Heart right ventricle (tissue), 16 donors: ENCODE measurements at regions not wholly inside any gene's neighbourhood (a gene's known extent, or its start where the extent isn't known, plus 50 kb on each side); places are given as distances from the start of the nearest gene placed in this dataset.
"Not testable (repeated sequence)": the region's sequence is repeated elsewhere in the genome, so short reads cannot be mapped to it uniquely, and the experiment has no call there.

Experiments
- ATAC-seq, 8 donors: fragments of 200-7000 bp; cut with Tn5 transposase; one replicate each; pipeline ENCODE4 v1.9.1; 2020; ENCODE audit warnings: mild to moderate bottlenecking in 8 of 8, moderate library complexity in 8 of 8, moderate number of reproducible peaks in 1 of 8
- DNase-seq, 2 donors: peaks; one replicate each; pipeline ENCODE4 v3.0.0-alpha.2; 2020
- H3K27ac ChIP-seq, 10 donors: fragments of 200-600 bp; sonication (generic) in 2 of 10; one replicate each; pipeline versions ENCODE4 v1.5.0 to v1.8.0; 2020 to 2022; ENCODE audit warnings: mild to moderate bottlenecking in 3 of 10
- H3K27me3 ChIP-seq, 7 donors: fragments of 200-600 bp; one replicate each; pipeline ENCODE4 v1.8.0; 2021 to 2022; ENCODE audit warnings: mild to moderate bottlenecking in 2 of 7
- H3K36me3 ChIP-seq, 9 donors: fragments of 200-600 bp; sonication (generic) in 1 of 9; one replicate each; pipeline versions ENCODE4 v1.5.0 to v1.8.0; 2020 to 2022; ENCODE audit warnings: mild to moderate bottlenecking in 2 of 9
- H3K4me1 ChIP-seq, 9 donors: fragments of 200-600 bp; sonication (generic) in 1 of 9; one replicate each; pipeline versions ENCODE4 v1.5.0 to v1.8.0; 2020 to 2022; ENCODE audit warnings: mild to moderate bottlenecking in 4 of 9
- H3K4me3 ChIP-seq, 10 donors: fragments of 200-600 bp; sonication (generic) in 2 of 10; one replicate each; pipeline versions ENCODE4 v1.5.0 to v1.8.0; 2020 to 2022; ENCODE audit warnings: mild to moderate bottlenecking in 7 of 10, moderate library complexity in 2 of 10
- H3K9me3 ChIP-seq, 11 donors: fragments of 200-600 bp in 10 of 11; sonication (generic) in 2 of 11; one replicate each; pipeline versions ENCODE4 v1.5.0 to v1.8.0; 2013 to 2022; ENCODE audit warnings: mild to moderate bottlenecking in 2 of 11, control low read depth in 1 of 11, moderate library complexity in 1 of 11
- WGBS, 2 donors: extraction: QIAGEN DNeasy Blood & Tissue Kit; methylation state at CpG; one replicate each; pipeline ENCODE4 v1.1.7; 2013; ENCODE audit warnings: inconsistent platforms in 1 of 2; 5-methylcytosine and 5-hydroxymethylcytosine counted together
- intact Hi-C, 10 donors: fragments of 100-400 bp; cut with DNase I; formaldehyde crosslinking; loops; one replicate each; pipeline versions ENCODE4 v1.11.1 to v1.14.2; 2022
- TF ChIP-seq, protein P1 (sequence below), 9 donors: fragments of 200-600 bp; sonication (generic) in 2 of 9; IDR thresholded peaks; one replicate each; pipeline versions ENCODE4 v1.5.0 to v1.8.0; 2021 to 2022; ENCODE audit warnings: antibody characterized with exemption in 9 of 9, mild to moderate bottlenecking in 5 of 9, moderate library complexity in 1 of 9
- donor health status: Arrhythmogenic right ventricular cardiomyopathy.
- donor health status: ischemic (EF 13 %, LVEDD 7.1; RV severe dilation, severe dysfunction).
- donor health status: healthy with polysubstance abuse.
- donor health status: DM: no; HTN: yes; CAD: no.
- donor health status: DM: no; HTN: no; CAD: no.
- donor health status: ischemic (EF 25% LVEDD 6.9; RV normal size, moderate dysfunction).
- donor health status: ischemic (EF 25% LVEDD 5.7; RV mildly dilated, moderate dysfunction).
- donor health status: healthy.
- donor health status: DM: yes; HTN: yes; CAD: no.
- donor health status: Ischemic cardiomyopathy.
- donor health status: ischemic (EF 35%, LVEDD 5.7; RV mildly dilated, moderate dysfunction).
- donor health status: nonischemic (EF 11% LVEDD 7.7; RV severe dilation, severe dysfunction).
- donor health status: DM: yes; HTN: yes; CAD: no.
- donor health status: PGD.
- donor health status: ischemic (EF 29% LVEDD 5.4; RV normal size, mild dysfunction).
- donor health status: nonischemic (EF 23%, LVEDD 6.1; RV moderate dilation, normal function).

DNA sequence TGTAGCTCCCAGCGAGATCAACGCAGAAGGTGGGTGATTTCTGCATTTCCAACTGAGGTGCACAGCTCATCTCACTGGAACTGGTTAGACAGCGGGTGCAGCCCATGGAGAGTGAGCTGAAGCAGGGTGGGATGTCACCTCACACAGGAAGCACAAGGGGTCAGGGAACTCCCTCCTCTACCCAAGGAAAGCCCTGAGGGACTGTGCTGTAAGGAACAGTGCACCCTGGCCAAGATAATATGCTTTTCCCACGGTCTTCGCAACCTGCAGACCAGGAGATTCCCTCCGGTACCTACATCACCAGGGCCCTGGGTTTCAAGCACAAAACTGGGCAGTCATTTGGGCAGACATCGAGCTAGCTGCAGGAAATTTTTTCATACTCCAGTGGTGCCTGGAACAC is 216.4 kb upstream of the TET2 start:
- no peak overlapping the region for H3K27ac ChIP-seq
- no peak for DNase-seq
- no peaks in the 10 kb centered on the region for H3K36me3 ChIP-seq
- H3K4me1 ChIP-seq = peaks cover 0 to 8% (median 0%) of the 10 kb centered on the region in 9 donors
- intact Hi-C loops = no loop called here
- TF ChIP-seq, protein P1, sequence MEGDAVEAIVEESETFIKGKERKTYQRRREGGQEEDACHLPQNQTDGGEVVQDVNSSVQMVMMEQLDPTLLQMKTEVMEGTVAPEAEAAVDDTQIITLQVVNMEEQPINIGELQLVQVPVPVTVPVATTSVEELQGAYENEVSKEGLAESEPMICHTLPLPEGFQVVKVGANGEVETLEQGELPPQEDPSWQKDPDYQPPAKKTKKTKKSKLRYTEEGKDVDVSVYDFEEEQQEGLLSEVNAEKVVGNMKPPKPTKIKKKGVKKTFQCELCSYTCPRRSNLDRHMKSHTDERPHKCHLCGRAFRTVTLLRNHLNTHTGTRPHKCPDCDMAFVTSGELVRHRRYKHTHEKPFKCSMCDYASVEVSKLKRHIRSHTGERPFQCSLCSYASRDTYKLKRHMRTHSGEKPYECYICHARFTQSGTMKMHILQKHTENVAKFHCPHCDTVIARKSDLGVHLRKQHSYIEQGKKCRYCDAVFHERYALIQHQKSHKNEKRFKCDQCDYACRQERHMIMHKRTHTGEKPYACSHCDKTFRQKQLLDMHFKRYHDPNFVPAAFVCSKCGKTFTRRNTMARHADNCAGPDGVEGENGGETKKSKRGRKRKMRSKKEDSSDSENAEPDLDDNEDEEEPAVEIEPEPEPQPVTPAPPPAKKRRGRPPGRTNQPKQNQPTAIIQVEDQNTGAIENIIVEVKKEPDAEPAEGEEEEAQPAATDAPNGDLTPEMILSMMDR (IDR thresholded peaks at IDR 0.05) = no peak
- ATAC-seq = no peak
- WGBS, 2 donors = 88 to 91% methylated on average over 7 of the region's 7 CpGs
- H3K9me3 ChIP-seq = peaks cover 0 to 16% (median 5%) of the 10 kb centered on the region in 11 donors
- no peak overlapping the region for H3K4me3 ChIP-seq
- H3K27me3 ChIP-seq = no peaks in the 10 kb centered on the region

DNA sequence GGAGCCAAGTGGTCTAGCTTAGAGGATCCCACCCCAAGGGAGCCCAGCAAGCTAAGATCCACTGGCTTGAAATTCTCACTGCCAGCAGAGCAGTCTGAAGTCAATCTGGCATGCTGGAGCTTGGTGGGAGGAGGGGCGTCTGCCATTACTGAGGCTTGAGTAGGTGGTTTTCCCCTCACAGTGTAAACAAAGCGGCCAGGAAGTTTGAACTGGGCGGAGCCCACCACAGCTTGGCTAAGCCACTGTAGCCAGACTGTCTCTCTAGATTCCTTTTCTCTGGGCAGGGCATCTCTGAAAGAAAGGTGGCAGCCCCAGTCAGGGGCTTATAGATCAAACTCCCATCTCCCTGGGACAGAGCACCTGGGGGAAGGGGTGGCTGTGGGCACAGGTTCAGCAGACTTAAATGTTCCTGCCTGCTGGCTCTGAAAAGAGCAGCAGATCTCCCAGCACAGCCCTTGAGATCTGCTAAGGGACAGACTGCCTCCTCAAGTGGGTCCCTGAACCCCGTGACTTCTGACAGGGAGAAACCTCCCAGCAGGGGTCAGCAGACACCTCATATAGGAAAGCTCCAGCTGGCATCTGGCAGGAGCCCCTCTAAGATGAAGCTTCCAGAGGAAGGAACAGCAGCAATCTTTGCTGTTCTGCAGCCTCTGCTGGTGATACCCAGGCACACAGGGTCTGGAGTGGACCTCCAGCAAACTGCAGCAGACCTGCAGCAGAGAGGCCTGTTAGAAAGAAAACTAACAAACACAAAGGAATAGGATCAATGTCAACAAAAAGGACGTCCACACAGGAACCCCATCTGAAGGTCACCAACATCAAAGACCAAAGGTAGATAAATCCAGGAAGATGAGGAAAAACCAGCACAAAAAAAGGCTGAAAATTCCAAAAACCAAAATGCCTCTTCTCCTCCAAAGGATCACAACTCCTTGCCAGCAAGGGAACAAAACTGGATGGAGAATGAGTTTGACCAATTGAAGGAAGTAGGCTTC is 215.6 kb upstream of the TET2 start:
- H3K4me1 ChIP-seq, ATAC-seq, H3K36me3 ChIP-seq, H3K27me3 ChIP-seq, intact Hi-C loops, H3K4me3 ChIP-seq, H3K27ac ChIP-seq: not testable (repeated sequence)
- H3K9me3 ChIP-seq = peaks cover 0 to 23% (median 5%) of the 10 kb centered on the region in 11 donors
- TF ChIP-seq, protein P1 (IDR thresholded peaks at IDR 0.05) = peak in 5 of 9 donors; percentile 17 to 41 (median 29)
- WGBS, 2 donors = 44 to 50% methylated on average over 5 of the region's 5 CpGs
- DNase-seq = peak in 1 of 2 donors; percentile 10

DNA sequence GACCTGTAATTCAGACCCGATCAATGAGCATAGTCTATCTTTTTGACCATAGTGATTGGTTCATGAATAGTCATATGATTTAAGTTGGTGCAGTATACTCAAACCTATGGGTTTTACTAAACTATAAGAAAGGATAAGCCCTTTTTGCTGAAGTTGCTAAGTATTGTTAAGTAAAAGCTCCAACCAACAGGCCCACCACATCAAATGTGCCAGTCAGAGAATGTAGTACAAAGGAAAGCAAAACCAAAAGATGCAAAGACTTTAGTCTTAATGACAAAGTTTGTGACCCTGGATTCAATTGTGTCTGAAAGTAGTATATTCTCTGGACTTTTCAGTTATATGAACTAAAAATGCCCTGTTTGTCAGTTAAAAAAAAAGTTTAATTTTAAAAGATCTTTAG is 208.1 kb upstream of the TET2 start:
- intact Hi-C loops = no loop called here
- DNase-seq = no peak
- Histone ChIP-seq H3K4me1 (no peaks in the 10 kb centered on the region), H3K36me3 (no peaks in the 10 kb centered on the region), H3K4me3 (no peak overlapping the region), H3K9me3 (peaks cover 0 to 25% (median 5%) of the 10 kb centered on the region in 11 donors), H3K27ac (no peak overlapping the region), H3K27me3 (no peaks in the 10 kb centered on the region)
- 95% methylated on average over 1 of the region's 1 CpG for WGBS, 2 donors
- ATAC-seq = no peak
- TF ChIP-seq, protein P1 (IDR thresholded peaks at IDR 0.05) = no peak

DNA sequence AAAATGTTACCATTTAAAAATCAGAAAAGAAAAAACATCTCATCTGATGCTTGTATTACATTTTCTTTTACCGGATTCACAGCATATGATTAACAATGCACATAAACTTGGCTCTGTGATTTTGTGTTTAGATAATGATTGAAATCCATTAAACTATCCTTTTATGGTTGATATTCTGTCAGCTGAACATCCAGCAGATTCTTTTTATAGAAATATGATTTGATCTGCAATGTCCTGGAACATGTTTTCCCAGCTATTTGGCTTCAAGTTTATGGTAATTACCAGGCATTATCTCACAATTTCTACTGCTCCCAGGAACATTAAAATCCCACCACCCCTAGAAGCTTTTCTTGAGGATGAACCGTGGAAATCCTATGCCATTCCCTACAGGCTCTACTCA is 205.7 kb upstream of the TET2 start:
- ATAC-seq (no peak), DNase-seq (no peak)
- H3K9me3 ChIP-seq = peaks cover 0 to 2% (median 0%) of the 10 kb centered on the region in 11 donors
- intact Hi-C loops = no loop called here
- TF ChIP-seq, protein P1 (IDR thresholded peaks at IDR 0.05) = no peak
- no peak overlapping the region for H3K27ac ChIP-seq
- H3K27me3 ChIP-seq = no peaks in the 10 kb centered on the region
- H3K36me3 ChIP-seq = no peaks in the 10 kb centered on the region
- WGBS, 2 donors = 78 to 86% methylated on average over 2 of the region's 2 CpGs
- no peaks in the 10 kb centered on the region for H3K4me1 ChIP-seq
- H3K4me3 ChIP-seq = no peak overlapping the region
